SKM-1 (cell line): ENCODE measurements at regions not wholly inside any gene's neighbourhood (a gene's known extent, or its start where the extent isn't known, plus 50 kb on each side); places are given as distances from the start of the nearest gene placed in this dataset.
A peak's percentile ranks its signal among the peaks of the same experiment; 100 is the strongest.

ENCODE experiments used
- DNase-seq: peaks from one replicate; lab custom pipeline; 2025; ENCODE audit not compliant: unreplicated experiment; lab: John Stamatoyannopoulos, UW

DNA sequence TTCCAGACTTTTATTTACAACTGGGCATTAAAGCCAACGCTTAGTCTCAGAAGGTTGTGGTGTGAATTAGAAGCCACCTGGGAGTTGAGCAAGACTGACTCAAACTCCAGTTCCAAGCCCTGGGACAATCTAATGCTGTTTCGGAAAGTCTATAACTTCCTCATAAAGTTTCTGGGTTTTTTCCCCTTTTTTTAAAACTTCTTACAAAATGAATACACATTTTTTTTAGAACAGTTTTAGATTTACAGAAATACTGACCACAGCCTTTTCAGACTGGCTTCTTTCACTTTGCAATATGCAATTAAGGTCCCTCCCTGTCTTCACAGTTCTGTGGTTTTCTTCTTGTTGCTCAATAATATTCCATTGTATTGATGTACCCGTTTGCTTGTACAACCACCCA is 115.9 kb upstream of the TWIST2 start:
- DNase-seq: peak; percentile 59

DNA sequence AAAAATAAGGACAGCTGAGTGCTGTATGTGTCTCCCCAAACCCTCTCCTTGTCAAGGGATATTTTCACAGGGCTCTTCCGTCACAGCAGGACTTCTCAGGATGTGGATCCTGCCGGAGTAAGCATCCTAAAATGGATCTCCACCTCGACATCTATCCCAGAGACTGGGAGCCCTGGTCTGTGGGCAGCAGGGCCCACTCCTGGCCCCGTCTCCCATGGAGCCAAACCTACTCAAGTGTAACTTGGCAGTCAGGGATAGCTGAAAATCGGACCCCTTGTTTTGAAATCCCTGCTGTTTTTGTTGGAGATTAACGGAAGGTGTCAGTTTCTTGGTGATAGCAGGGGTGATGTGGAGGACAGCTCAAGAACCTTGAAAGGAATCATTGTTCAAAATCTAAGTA is 109.0 kb upstream of the TWIST2 start:
- DNase-seq: no peak

DNA sequence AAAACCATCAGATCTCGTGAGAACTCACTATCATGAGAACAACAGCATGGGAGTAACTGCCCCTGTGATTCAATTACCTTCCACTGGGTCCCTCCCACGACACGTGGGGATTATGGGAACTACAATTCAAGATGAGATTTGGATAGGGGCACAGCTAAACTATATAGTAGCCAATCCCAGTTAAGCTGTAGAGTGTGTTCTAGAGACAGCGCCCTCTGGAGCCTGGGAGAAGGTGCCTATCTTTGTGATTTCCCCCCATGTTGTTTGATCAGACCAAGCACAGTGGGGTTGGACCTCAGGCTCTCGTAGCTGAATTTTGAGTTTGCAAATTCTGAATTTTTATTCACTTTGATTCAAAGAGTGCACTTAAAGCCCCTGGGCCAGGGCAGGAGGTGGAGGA is 108.2 kb upstream of the TWIST2 start:
- no peak for DNase-seq

DNA sequence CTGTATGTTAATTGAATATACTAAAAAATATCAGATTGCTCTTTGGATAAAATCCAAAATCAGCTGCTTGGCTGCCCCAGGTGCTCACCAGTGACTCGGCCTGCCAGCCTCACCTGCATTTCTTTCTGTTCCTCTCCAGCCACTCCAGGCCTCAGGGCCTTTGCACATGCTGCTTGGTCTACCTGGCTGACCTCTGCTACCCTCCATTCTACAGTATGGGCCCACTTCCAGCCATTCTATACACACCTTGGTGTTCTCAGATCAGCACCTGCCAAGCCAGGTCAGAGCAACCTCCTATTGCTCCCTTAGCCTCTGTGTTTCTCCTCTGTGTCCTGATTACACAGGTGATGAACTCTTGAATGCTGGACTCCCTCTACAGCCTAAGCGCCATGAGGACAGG is 106.6 kb upstream of the TWIST2 start:
- no peak for DNase-seq

DNA sequence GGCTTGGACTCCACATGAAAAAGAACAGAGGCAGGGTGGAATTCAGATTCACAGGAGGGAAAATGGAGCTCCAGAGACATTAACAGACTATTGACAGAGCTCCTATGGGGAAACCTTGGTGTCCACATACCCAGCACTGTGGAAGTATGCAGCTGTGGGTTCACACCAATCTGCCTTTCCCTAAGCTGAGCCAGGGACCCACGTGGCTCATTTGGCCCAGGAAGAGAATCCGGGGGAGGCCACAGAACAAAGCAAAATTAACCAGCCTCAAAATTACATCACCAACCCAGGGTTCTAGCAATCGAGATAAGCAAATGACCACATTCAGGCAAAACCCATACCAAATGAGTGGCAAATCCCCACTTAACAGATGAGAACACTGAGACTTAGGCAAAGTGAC is 105.8 kb upstream of the TWIST2 start:
- no peak for DNase-seq

DNA sequence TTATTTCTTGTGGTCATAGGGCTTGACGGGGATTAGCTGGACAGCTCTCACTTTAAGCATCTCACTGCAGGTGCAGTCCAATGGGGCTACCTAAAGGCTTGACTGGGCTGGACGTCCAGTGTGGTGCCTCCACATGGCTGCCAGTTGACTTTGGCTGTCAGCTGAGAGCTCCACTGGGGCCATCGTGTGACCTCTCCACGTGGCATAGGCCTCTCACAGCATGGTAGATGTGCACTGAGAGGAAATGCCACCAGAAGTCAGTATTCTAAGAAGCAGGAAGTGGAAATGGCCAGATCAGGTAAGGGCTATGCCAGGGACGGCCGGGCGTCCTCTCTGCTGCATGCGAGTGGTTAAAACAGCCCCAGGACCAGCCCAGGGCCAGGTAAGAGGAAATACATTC is 105.2 kb upstream of the TWIST2 start:
- DNase-seq: no peak

DNA sequence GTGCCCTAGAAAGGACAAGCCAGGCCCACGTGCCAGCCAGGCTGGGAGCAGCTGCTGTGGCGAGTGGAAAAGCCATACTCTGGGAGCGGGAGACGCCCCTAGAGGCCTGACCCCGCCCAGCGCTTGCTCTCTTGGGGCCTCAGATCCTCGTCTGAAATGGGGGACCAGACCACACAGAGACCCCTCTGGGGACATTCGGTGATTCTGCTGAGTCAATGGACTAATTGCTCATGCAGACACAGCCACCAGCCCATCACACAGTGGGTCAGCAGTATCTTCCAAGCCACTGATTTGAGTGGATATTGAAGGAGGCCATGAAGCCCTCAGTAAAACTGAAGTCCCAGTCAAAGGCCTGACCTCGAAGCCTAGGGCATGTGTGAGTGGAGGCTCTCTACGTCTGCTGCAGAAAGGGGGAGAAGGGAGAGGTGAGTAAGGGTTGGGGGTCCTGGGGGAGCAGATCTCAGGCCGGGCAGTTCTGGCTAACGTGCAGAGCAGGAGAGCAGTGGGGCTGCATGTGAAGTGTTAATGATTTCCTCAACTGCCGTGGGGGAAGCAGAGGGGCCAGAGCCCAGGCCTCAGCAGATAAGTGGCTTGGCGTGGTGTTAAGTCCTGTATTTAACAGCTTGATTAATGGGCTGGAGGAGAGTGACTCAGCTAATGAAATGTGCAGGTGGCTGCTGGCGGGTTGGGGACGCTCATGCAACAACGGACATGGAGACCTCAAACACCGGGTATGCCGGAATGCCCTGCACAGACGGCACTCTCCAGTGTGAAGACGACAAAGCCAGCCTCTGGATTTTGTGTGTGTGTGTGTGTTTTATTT is 104.4 kb upstream of the TWIST2 start:
- no peak for DNase-seq

DNA sequence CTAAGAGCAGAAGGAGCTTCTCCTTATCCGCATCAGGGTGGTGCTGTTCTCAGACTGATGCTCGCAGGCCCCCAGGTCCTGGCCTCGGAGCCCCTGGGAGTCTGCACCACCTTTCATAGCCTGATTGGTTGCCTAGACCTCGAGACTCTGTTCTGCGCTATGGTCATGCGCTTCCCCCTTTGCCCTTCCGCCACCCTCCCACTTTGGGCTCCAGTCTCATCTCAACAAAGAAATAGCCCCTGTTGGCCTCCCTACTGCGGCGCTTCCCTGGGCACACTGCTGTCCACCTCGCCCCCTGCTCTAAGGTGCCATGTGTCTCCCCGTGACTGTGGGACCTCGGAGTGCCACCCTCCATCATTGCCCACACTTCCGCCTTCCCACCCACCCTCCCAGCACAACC is 102.9 kb upstream of the TWIST2 start:
- no peak for DNase-seq

DNA sequence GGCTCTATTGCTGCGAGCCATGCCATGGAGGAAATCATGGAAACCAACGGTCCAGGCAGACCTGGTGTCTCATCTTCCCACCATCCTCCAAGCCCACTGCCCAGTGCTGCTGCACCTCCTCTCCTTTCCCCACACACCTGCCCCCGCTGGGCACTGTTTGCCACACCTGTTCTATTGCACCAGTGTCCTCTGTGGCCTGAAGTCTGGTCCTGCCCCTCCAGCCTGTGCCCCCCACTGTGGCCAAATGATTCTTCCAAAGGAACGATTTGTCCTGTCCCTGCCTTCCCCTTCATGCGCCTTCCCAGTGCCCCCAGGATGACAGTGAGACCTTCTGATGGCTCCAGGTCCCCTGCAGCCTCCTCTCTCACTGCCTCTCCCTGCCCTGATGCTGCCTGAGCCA is 101.9 kb upstream of the TWIST2 start:
- DNase-seq: no peak

DNA sequence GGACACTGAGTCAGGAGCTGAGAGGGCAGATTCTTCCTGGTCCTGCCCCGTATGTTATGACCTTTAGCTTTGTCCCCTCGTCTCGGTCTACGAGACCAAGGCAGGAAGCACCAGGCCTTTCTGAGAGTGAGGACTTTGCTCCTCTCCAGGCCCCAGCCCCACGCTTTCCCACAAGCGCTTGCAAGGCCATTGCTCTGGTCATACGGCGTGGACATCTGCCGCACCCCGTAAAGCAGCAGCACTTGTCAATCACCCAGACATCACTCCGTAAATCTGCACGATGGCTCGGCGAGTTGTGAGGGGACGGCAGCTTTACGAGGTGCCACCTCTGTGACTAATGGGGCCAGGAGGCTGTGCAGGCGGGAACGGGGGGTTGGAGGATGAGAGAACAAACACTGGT is 100.8 kb upstream of the TWIST2 start:
- no peak for DNase-seq

DNA sequence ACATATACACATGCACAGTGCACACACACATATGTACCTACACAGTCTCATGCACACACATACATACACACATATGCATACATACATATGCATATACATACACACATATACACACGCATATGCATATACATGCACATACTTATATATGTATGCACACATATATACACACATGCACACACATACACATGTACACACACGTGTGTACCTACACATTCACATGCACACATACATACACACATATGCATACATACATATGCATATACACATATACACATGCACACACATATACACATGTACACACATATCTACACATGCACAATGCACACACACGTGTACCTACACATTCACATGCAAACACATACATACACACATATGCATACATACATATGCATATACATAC is 100.3 kb upstream of the TWIST2 start:
- no peak for DNase-seq

DNA sequence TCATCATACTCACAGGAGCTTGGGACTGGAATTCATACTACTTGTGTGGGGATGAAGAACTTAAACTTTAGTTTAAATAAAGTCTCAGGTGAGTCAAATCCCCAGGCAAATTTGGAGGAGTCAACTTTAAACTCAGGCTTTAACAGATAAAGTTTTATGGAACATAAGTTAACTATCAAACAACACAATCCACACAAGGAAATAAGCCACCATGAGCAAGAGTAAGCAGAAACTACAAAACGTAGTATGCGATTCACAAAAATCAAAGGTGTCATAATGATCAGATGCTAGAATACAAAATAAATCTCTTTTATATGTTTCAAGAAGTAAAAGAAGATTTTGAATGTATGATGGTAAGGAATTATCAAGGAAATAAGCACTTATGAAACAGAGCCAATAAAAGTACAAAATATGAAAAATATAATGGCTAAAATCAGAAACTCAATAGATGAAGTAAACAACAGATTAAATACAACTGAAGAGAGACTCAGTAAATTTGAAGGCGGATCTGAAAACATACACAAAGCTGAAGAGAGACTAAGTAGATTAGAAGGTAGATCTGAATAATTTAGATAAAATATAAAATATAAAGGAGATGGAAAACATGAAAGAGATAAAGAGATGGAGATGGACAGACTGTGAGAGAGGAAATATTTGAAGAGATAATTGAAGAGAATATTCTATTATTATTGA is 97.5 kb upstream of the TWIST2 start:
- no peak for DNase-seq

DNA sequence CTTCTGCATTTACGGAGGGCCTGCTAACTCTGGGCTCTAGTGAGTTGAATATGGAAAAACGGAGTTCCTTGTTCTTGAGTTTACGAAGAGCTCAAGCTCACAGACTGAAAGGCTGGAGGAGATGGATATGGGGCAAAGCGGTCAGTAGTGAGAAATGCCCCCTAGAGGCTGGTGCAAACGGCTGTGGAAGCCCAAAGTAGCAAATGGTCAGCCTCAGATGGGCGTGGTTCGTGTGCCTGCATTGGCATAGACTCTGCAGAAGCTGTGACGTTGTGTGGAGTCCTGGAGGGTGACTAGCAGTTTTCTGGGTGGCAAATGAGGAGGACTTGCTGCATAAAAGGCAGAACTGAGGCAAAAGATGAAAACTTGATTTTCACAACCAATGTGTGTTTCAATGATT is 93.6 kb upstream of the TWIST2 start:
- DNase-seq: no peak

DNA sequence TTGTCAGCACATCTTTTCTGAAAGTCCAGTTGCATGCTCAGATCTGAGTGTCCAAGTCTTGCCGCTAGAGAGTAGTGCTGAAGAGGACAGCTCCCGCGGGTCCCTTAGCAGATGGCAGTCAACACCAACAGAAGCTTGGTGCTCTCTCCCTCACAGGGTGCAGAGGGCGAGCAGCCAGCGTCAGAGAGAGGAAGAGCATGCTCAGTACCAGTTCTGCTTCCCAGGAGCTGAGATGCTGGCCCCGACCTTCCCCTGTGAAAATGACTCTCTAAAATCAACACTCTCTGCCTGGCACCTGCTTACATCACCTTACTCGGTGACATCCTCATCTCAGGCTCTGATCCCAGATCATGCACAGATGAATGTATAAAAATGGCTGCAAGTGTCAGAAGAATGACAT is 86.0 kb upstream of the TWIST2 start:
- DNase-seq: no peak

DNA sequence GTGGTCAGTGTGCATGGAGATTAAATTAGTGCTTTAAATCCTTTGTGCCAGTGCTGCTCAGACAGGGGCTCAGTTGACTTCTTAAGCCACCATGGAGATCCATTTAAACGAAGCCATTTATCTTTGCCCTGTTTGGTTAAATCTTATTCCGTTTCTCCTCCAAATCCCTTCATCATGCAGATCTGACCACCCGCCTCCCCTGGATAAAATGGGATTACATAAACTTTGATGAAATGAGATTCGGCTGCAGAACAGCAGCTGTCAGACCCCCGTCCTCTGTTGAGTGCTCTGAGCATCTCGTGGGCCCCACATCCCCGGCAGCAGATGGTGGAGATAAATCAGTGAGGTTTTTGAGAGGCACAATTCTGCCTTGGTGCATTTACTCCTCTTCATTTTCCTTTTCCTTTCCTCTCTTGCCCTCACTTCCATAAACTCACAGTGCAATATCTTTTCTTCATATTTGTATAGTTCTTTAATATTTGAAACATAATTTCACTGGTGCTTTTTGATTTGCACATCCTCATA is 84.4 kb upstream of the TWIST2 start:
- DNase-seq: no peak

DNA sequence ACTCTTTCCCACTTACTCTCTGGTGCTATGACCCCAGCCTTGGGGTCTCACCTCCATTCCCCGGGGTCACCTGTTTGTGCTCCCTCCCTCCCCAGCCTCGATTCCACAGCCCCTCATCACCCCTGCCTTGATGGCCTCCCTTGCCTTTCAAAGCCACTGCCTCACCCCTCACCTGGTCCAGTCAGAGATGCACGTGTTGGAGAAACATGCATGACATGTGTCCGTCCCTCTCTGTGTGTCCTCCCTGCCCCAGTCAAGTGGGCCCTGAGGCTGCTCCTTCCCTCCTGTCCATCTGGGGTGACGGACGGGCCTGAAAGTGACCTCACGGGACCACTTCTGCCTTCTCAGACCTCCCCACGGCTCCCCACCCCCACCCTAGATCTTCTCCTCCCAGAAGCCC is 82.3 kb upstream of the TWIST2 start:
- no peak for DNase-seq

DNA sequence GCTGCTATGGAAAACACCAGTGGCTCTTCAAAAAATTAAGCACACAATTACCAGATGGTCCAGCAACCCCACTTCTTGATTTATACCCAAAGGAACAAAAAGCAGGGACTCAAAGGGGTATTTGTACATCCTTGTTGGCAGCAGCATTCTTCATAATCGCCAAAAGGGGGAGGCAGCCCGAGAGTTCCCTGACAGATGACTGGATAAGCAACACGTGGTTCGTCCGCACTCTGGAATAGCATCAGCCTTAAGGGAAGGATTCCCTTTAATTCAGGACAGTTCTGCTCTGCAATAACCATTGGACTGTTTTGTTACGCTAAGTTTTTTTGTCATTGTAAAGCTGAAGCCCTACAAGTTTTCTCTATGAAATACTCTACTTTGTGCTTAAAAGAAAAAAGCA is 76.7 kb upstream of the TWIST2 start:
- no peak for DNase-seq

DNA sequence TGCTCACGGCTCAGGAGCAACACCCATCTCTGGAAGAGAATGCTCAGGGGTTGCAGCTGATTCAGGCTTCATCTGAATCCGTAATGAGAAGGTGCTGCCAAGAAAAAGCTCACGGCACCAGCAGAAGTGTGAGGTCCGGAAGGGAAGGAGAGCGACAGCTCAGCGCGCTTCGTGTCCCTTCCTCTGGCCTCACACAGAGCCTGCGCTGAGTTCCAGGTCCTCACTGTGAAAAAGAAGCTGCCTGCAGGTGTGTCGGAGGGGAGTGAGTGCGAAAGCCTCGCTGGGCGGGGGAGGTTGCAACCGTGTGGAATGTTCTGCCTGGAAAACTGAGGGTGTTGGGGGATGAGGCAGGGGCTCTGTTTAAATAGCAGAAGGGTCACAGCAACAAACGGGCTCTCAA is 76.2 kb upstream of the TWIST2 start:
- no peak for DNase-seq

DNA sequence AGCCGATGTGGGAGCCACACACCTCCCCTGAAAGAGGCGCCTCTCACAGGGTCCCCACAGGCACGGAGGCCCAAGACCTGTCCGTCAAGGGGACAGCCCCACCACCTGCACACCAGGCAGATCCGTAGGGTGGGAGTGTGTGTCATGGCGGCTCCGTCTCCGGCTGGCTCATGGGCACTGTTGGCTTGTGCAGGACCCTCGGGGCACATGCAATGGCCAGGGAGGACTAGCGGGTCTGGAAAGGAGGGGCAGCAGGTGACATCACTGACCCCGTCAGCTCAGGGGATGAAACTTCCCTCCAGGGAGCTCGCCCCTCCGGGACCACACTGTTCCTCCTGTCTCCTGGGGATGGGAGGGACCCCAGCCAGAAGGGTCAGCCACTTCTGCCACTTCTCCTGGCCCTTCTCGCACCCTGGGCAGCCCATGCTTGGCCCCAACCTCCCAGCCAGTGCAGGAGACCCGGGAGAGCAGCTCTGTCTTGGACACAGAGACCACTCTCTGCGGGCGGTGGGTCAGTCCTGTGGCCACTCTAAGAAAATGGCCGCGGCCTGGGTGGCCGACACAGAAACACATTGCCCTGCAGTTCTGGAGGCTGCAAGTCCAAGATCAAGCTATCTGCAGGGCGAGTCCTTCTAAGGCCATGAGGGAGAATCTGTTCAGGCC is 75.1 kb upstream of the TWIST2 start:
- no peak for DNase-seq

DNA sequence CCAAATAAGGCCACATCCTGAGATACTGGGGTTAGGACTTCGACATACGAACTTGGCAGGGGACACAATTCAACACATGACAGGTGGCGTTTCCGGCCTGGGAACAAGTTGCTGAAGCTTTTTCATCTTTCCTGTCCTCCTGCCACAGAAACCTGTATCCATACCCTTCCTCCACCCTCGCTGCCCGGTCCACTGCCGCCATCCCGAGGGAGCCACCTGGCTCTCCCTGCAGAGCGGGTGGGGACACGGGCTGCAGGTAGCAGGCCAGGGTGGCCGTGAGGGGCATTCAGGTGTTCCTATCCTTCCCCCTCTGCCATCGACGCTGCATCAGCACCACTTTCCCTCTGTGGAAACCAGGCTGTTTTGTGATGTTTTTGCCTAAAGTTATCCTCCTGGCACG is 74.4 kb upstream of the TWIST2 start:
- no peak for DNase-seq

DNA sequence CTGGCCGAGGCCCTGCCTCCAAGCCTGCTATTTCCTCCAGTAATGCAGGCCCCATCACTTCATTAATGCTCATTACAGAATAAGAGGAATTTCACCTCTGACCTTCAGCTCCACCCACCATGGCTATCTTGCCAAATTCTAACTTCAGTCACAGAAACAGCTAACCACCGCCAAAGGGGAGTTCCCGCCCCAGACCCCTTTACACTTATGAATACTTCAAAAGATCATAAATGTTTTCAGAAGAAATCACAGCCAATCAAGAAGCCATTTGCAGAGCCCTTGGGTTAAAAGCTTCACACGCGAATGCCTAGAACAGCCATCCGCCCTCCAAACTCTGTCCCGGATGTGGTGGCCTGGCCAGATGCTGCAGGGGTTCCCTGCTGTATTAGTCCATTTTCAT is 73.8 kb upstream of the TWIST2 start:
- DNase-seq: no peak

DNA sequence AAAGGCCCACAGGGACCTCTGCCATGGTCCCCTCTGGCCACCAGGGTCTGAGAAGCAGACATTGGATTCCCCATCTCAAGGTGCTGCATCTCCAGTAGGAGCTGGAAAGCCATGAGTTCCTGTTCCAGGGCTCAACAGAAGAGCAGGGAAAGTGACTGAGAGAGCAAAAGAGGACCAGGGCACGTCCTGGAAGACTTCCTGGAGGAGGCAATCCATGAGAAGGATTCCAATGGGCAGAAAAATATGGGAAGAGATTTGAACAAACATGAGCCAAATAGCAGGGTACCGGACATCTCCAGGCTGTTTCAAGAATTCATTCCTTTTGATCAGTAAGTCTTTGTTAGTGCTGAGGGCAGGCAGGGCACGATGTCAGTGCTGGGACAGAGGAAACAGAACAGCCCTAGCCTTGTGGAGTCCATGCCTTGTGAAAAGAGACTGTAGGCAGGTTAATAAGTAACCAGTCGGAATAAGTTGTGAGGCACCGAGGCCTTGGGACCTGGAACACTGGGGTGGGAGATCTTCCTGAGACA is 72.8 kb upstream of the TWIST2 start:
- no peak for DNase-seq
